ENCODE measurements at regions not wholly inside any gene's neighbourhood (a gene's known extent, or its start where the extent isn't known, plus 50 kb on each side); places are given as distances from the start of the nearest gene placed in this dataset.

GRCh38 chr4:58849026-58849425 is 1738.8 kb upstream of the IGFBP7 start:
- no peak overlapping the region for H3K9ac ChIP-seq (ENCODE audit: extremely low read depth, insufficient read length, low read length)
- H2AFZ ChIP-seq (ENCODE audit: low read length) = no peak overlapping the region
- H3K4me1 ChIP-seq (ENCODE audit: insufficient read depth, low read length) = no peaks in the 10 kb centered on the region
- Mint-ChIP-seq H3K4me1 (no peaks in the 10 kb centered on the region), H3K4me3 (no peak overlapping the region), H3K36me3 (ENCODE audit: insufficient read depth in 1 of 3, low read depth in 3 of 3) (peaks cover 0 to 4% (median 3%) of the 10 kb centered on the region in 3 experiments; a peak in 3 of 7 replicates), H3K9me3 (peaks cover 6 to 8% of the 10 kb centered on the region in 2 experiments; a peak in 4 of 5 replicates), H3K27ac (no peak overlapping the region), H3K27me3 (ENCODE audit: low read depth) (no peaks in the 10 kb centered on the region)
- no peak overlapping the region for H3K4me2 ChIP-seq (ENCODE audit: insufficient read depth, insufficient read length, low read length)
- H3K27ac ChIP-seq (ENCODE audit: insufficient read length, low read depth, low read length) = no peak overlapping the region
- H2AK5ac ChIP-seq (ENCODE audit: insufficient read length, low read length) = no peak overlapping the region
- H3K23me2 ChIP-seq (ENCODE audit: insufficient read length, low read depth, low read length, poor library complexity, severe bottlenecking) = no peaks in the 10 kb centered on the region
- H2BK5ac ChIP-seq (ENCODE audit: insufficient read length, low read length) = no peak overlapping the region
- no peak overlapping the region for H2BK120ac ChIP-seq (ENCODE audit: low read depth, low read length, poor library complexity, severe bottlenecking)
- no peak overlapping the region for H3K56ac ChIP-seq (ENCODE audit: insufficient read length, low read depth, low read length)
- H4K8ac ChIP-seq (replicated peaks; ENCODE audit: insufficient read length, low read depth, low read length) = no peak overlapping the region
- H4K20me1 ChIP-seq (ENCODE audit: control insufficient read depth, insufficient read depth, insufficient read length) = no peaks in the 10 kb centered on the region
- no peaks in the 10 kb centered on the region for H3K79me1 ChIP-seq (ENCODE audit: insufficient read depth, low read depth, low read length, poor library complexity, severe bottlenecking)
- H3K4ac ChIP-seq (ENCODE audit: low read depth, low read length) = no peak overlapping the region
- no peak overlapping the region for H3K23ac ChIP-seq (ENCODE audit: insufficient read length, low read depth, low read length)
- TF ChIP-seq CTCF (conservative IDR thresholded peaks at IDR 0.05) = no peak
- no peak for DNase-seq
- no peak overlapping the region for H2BK20ac ChIP-seq (ENCODE audit: low read depth, low read length, poor library complexity, severe bottlenecking)
- no peak overlapping the region for H2BK15ac ChIP-seq (ENCODE audit: low read depth, low read length)
- no peak overlapping the region for H3K18ac ChIP-seq (ENCODE audit: insufficient read length, low read depth, low read length)
- no peak overlapping the region for H2BK12ac ChIP-seq (ENCODE audit: insufficient read length, low read depth, low read length)
- no peak overlapping the region for H4K91ac ChIP-seq (ENCODE audit: insufficient read length, low read depth, low read length)
- no peaks in the 10 kb centered on the region for H3K9me3 ChIP-seq (ENCODE audit: control insufficient read depth, low read depth, low read length)
- no peak overlapping the region for H4K5ac ChIP-seq (ENCODE audit: insufficient read length, low read depth, low read length)
- H3K27me3 ChIP-seq (ENCODE audit: insufficient read depth, low read length) = no peaks in the 10 kb centered on the region
- no peak overlapping the region for H3T11ph ChIP-seq (ENCODE audit: low read length)
- no peak overlapping the region for H3K14ac ChIP-seq (ENCODE audit: insufficient read depth, low read length)
- WGBS (ENCODE audit: extremely low coverage, insufficient read length, low lambda C conversion rate) = no CpG with 5 or more reads among the region's 1 CpG
- H3K79me2 ChIP-seq (ENCODE audit: insufficient read depth, low read length) = no peaks in the 10 kb centered on the region
